IgD-negative memory B cell (primary cell): ENCODE measurements at regions not wholly inside any gene's neighbourhood (a gene's known extent, or its start where the extent isn't known, plus 50 kb on each side); places are given as distances from the start of the nearest gene placed in this dataset.
"Not testable (repeated sequence)": the region's sequence is repeated elsewhere in the genome, so short reads cannot be mapped to it uniquely, and the experiment has no call there.

ENCODE experiments used
- H3K27ac Mint-ChIP-seq, 3 donors: one replicate each; pipeline ENCODE4 v1.8.0; 2020 to 2022; ENCODE audit warnings: mild to moderate bottlenecking in 3 of 3, mixed read lengths in 3 of 3, moderate library complexity in 1 of 3
- H3K27me3 Mint-ChIP-seq: one replicate; pipeline ENCODE4 v1.8.0; 2021; ENCODE audit warnings: mixed read lengths
- H3K36me3 Mint-ChIP-seq: one replicate; pipeline ENCODE4 v1.8.0; 2020; ENCODE audit warnings: mild to moderate bottlenecking, mixed read lengths
- H3K4me1 Mint-ChIP-seq, 3 donors: one replicate each; pipeline ENCODE4 v1.8.0; 2020 to 2022; ENCODE audit warnings: mixed read lengths in 3 of 3, mild to moderate bottlenecking in 1 of 3
- H3K4me3 Mint-ChIP-seq, 4 donors: one replicate each; pipeline ENCODE4 v1.8.0; 2020 to 2022; ENCODE audit warnings: mild to moderate bottlenecking in 4 of 4, mixed read lengths in 4 of 4, moderate library complexity in 3 of 4
- H3K9me3 Mint-ChIP-seq, 3 donors: one replicate each; pipeline ENCODE4 v1.8.0; 2020 to 2021; ENCODE audit warnings: mixed read lengths in 3 of 3, mild to moderate bottlenecking in 1 of 3

- Mint-ChIP-seq H3K27me3 (peaks cover 5% of the 10 kb centered on the region), H3K4me3 (no peak overlapping the region), H3K9me3 (no peaks in the 10 kb centered on the region), H3K27ac (no peak overlapping the region), H3K4me1 (peaks cover 0 to 1% (median 0%) of the 10 kb centered on the region in 3 donors), H3K36me3 (no peaks in the 10 kb centered on the region)
Observed at GRCh38 chr1:168835176-168835575, 106.2 kb upstream of the DPT start.

DNA sequence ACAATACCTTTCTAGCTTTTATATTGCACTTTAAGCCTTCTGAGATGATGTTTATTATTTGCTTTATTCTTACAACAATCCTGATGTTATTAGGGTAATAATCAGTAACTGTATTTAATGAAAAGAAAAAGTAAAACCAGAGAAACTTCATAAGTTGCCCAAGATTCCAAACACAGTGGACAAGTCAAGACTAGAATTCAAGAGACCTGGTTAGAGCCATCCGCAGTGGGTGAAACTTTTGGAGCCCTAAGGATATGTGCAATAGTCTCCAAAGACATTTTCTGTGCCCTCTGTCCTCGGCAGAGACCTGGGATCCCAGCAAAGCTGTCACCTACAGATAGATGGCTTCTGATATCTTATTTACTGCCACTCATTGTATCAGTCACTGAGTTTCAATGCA is 106.8 kb upstream of the DPT start:
- Mint-ChIP-seq H3K27ac (no peak overlapping the region), H3K27me3 (peaks cover 5% of the 10 kb centered on the region), H3K4me1 (peaks cover 0 to 1% (median 0%) of the 10 kb centered on the region in 3 donors), H3K9me3 (peaks cover 0 to 2% (median 0%) of the 10 kb centered on the region in 3 donors), H3K4me3 (no peak overlapping the region), H3K36me3 (no peaks in the 10 kb centered on the region)

DNA sequence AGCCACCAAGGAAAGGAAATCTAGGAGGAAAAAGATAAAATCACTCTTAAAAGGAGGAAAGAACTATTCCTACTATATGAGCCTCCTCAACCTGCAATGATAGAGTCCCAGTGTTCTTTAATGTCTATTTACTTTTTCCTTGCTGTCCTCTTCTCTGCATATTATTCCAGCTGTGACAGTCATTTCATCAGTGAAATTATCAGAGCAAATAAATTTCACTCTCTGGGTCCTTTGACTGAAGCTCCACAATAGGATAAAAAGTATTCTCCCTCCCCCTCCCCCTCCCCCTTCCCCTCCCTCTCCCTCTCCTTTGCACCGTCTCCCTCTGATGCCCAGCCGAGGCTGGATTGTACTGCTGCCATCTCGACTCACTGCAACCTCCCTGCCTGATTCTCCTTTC is 107.5 kb upstream of the DPT start:
- Mint-ChIP-seq H3K36me3 (no peaks in the 10 kb centered on the region), H3K4me1 (peaks cover 0 to 1% (median 0%) of the 10 kb centered on the region in 3 donors), H3K4me3 (no peak overlapping the region), H3K27me3 (peaks cover 5% of the 10 kb centered on the region), H3K27ac (no peak overlapping the region), H3K9me3 (peaks cover 0 to 2% (median 0%) of the 10 kb centered on the region in 3 donors)

DNA sequence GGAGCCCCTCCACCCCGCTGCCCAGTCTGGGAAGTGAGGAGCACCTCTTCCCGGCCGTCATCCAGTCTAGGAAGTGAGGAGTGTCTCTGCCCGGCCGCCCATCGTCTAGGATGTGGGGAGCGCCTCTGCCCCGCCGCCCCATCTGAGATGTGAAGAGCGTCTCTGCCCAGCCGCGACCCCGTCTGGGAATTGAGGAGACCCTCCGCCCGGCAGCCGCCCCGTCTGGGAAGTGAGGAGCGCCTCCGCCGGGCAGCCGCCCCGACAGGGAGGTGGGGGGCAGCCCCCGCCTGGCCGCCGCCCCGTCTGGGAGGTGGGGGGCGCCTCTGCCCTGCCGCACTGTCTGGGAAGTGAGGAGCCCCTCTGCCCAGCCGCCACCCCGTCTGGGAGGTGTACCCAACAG is 108.2 kb upstream of the DPT start:
- H3K9me3 Mint-ChIP-seq, H3K27me3 Mint-ChIP-seq, H3K27ac Mint-ChIP-seq, H3K4me1 Mint-ChIP-seq, H3K4me3 Mint-ChIP-seq, H3K36me3 Mint-ChIP-seq: not testable (repeated sequence)

- no peak overlapping the region for H3K27ac Mint-ChIP-seq
- no peaks in the 10 kb centered on the region for H3K4me1 Mint-ChIP-seq
- no peak overlapping the region for H3K4me3 Mint-ChIP-seq
- peaks cover 2% of the 10 kb centered on the region for H3K36me3 Mint-ChIP-seq
- H3K27me3 Mint-ChIP-seq: peaks cover 2% of the 10 kb centered on the region
- H3K9me3 Mint-ChIP-seq: peaks cover 0 to 2% (median 2%) of the 10 kb centered on the region in 3 donors
Observed at GRCh38 chr1:168842306-168842705, 113.3 kb upstream of the DPT start.

GRCh38 chr1:168842916-168843315 is 113.9 kb upstream of the DPT start:
- Mint-ChIP-seq H3K4me3 (no peak overlapping the region), H3K4me1 (no peaks in the 10 kb centered on the region), H3K27ac (no peak overlapping the region), H3K36me3 (peaks cover 2% of the 10 kb centered on the region), H3K27me3 (peaks cover 2% of the 10 kb centered on the region), H3K9me3 (peaks cover 0 to 2% (median 2%) of the 10 kb centered on the region in 3 donors)

DNA sequence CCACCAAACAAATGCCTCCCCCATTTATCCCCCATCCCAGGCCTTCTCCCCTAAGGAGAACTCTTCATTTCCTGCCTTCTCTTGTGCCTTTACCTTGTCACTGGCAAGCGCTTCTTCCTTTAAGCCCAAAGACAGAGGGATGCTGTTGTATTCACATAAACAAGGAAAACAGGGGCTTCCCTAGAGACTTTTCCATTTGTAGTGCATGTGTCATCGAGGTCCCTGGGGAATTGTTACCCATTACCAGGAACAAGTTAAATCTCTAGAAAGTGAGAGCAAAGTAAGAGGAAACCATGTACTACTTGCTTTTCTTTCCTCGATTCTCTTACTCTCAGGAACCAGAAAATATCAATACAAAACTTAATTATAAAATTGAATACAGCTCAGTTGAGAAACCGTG is 114.4 kb upstream of the DPT start:
- Mint-ChIP-seq H3K4me3 (no peak overlapping the region), H3K27ac (no peak overlapping the region), H3K9me3 (peaks cover 0 to 4% (median 2%) of the 10 kb centered on the region in 3 donors), H3K27me3 (peaks cover 3% of the 10 kb centered on the region), H3K36me3 (peaks cover 2% of the 10 kb centered on the region), H3K4me1 (no peaks in the 10 kb centered on the region)

DNA sequence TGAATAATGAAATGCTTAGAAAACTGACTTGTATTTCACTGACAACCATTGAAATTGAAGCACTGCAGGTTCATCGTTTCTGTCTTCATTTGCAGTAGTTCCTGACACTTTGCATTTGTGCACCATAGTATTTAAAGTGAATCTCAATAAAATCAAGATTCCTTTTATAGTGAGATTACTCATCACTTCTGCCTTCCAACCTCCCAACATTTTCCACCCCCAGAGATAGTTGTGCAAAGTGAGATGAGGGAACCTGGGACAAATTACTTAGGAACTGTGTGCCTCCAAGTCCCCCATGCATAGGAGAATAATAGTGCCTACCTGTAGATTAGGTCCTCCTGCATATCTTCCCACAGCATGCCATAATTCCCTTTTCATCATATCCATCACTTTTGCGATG is 114.9 kb upstream of the DPT start:
- H3K4me3 Mint-ChIP-seq: no peak overlapping the region
- no peaks in the 10 kb centered on the region for H3K4me1 Mint-ChIP-seq
- H3K27me3 Mint-ChIP-seq: peaks cover 3% of the 10 kb centered on the region
- no peak overlapping the region for H3K27ac Mint-ChIP-seq
- peaks cover 0 to 4% (median 2%) of the 10 kb centered on the region in 3 donors for H3K9me3 Mint-ChIP-seq
- peaks cover 2% of the 10 kb centered on the region for H3K36me3 Mint-ChIP-seq

DNA sequence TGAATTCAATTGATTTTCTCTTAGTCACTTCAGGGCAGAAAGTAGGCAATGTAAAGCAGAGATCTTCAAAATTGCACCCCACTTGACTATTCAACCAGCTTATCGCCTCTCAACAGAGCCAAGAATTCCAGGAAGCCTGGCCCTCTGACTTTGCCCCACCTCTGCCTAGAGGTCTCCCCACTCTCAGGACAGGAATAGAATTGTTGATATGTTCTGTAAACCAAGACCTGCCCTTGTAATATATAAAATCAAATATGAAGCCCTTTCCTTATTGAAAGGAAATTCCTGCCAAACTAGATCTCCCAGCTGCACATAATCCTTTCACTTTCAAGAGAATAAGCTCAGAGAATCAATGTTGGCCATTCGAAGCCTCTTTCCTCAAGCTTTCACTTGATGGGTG is 116.1 kb upstream of the DPT start:
- H3K9me3 Mint-ChIP-seq: peaks cover 0 to 4% (median 2%) of the 10 kb centered on the region in 3 donors
- H3K4me1 Mint-ChIP-seq: no peaks in the 10 kb centered on the region
- no peak overlapping the region for H3K27ac Mint-ChIP-seq
- peaks cover 2% of the 10 kb centered on the region for H3K36me3 Mint-ChIP-seq
- H3K27me3 Mint-ChIP-seq: peaks cover 3% of the 10 kb centered on the region
- H3K4me3 Mint-ChIP-seq: no peak overlapping the region

GRCh38 chr1:168848051-168848450 is 119.0 kb upstream of the DPT start:
- no peaks in the 10 kb centered on the region for H3K4me1 Mint-ChIP-seq
- peaks cover 0 to 4% (median 2%) of the 10 kb centered on the region in 3 donors for H3K9me3 Mint-ChIP-seq
- H3K27me3 Mint-ChIP-seq: peaks cover 3% of the 10 kb centered on the region
- peaks cover 2% of the 10 kb centered on the region for H3K36me3 Mint-ChIP-seq
- H3K27ac Mint-ChIP-seq: no peak overlapping the region
- no peak overlapping the region for H3K4me3 Mint-ChIP-seq

- H3K4me3 Mint-ChIP-seq: no peak overlapping the region
- H3K27ac Mint-ChIP-seq: no peak overlapping the region
- H3K4me1 Mint-ChIP-seq: no peaks in the 10 kb centered on the region
- no peaks in the 10 kb centered on the region for H3K27me3 Mint-ChIP-seq
- H3K9me3 Mint-ChIP-seq: peaks cover 7 to 13% (median 10%) of the 10 kb centered on the region in 3 donors
- no peaks in the 10 kb centered on the region for H3K36me3 Mint-ChIP-seq
Observed at GRCh38 chr1:168861421-168862004, 132.5 kb upstream of the DPT start.

- Mint-ChIP-seq H3K27ac (no peak overlapping the region), H3K36me3 (no peaks in the 10 kb centered on the region), H3K4me3 (no peak overlapping the region), H3K27me3 (no peaks in the 10 kb centered on the region), H3K9me3 (peaks cover 11 to 14% (median 12%) of the 10 kb centered on the region in 3 donors), H3K4me1 (no peaks in the 10 kb centered on the region)
Observed at GRCh38 chr1:168863772-168864171, 134.8 kb upstream of the DPT start.

- Mint-ChIP-seq H3K4me3 (no peak overlapping the region), H3K4me1 (no peaks in the 10 kb centered on the region), H3K36me3 (no peaks in the 10 kb centered on the region)
Observed at GRCh38 chr1:168864266-168864665, 135.3 kb upstream of the DPT start.

DNA sequence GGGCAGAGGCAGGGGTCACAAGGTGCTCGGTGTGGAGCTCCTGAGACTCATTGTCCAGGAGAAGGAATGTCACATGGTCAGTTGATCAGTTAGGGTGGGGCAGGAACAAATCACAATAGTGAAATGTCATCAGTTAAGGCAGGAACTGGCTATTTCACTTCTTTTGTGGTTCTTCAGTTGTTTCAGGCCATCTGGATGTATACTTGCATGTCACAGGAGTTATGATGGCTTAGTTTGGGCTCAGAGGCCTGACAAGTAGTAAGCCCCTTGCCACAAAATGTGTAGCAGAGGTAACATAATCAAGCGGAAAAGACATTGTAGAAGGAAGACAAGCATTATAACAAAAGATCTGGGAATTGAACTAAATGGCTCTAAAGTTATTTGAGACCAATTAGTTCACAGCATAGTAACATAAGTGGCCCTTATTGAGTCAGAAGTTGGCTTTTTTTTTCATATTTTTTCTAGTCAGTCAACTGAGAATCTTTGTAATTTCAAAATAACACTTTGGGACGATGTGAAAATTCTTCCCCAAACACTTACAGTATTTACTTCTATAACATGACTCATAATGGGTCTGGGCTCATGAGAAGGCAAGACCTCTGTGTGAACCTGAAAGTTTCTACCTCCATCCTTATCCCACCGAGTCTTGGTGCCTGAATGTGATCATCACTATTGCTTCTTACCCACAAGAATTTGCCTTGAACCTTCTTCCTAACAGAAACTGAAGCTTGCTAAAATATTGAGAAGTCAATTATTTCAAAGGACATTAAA is 137.0 kb upstream of the DPT start:
- Mint-ChIP-seq H3K4me3 (no peak overlapping the region), H3K9me3 (peaks cover 9 to 12% (median 10%) of the 10 kb centered on the region in 3 donors), H3K36me3 (no peaks in the 10 kb centered on the region), H3K4me1 (no peaks in the 10 kb centered on the region), H3K27me3 (no peaks in the 10 kb centered on the region), H3K27ac (peak overlapping the region in 1 of 3 donors; percentile 56)

More at GRCh38 chr1:168864266-168864665, 135.3 kb upstream of the DPT start:
- Mint-ChIP-seq H3K27ac (no peak overlapping the region), H3K27me3 (no peaks in the 10 kb centered on the region), H3K9me3 (peaks cover 10 to 12% (median 11%) of the 10 kb centered on the region in 3 donors)

DNA sequence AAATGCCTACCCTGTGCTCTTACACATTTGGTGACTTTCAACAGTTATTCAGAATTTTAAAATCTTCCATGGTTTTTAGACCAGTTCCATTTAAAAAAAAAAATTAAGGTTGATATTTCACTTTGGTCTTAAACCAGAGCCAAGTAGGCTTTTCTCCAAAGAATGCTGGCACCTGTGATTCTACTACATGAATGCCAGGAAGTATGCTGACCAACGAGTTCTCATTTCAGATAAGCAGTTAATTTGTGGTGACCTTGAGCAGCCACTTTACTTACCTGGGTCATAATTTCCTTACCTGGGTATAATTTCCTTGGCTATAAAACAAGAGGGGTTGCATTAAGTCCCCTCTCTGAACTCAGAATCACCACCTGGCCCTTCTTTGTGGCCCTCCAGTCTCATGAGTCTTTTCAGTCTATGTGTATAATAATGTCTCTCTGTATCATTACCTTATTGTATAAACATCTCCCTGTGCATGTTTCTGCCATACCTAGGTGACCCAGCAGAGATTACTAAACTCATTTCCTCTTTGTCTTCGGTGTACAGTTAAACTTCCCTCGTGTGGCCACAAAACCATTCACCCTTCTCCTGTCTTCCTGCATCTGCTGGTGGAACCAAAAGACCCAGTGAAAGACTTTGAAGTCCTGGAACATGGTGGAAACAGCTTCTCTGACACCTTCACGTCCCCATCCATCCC is 139.1 kb upstream of the DPT start:
- Mint-ChIP-seq H3K4me1 (no peaks in the 10 kb centered on the region), H3K9me3 (peaks cover 9 to 12% (median 10%) of the 10 kb centered on the region in 3 donors), H3K27ac (no peak overlapping the region), H3K36me3 (no peaks in the 10 kb centered on the region), H3K4me3 (no peak overlapping the region), H3K27me3 (no peaks in the 10 kb centered on the region)
